CD14-positive monocyte (primary cell): ENCODE measurements at regions not wholly inside any gene's neighbourhood (a gene's known extent, or its start where the extent isn't known, plus 50 kb on each side); places are given as distances from the start of the nearest gene placed in this dataset.

Experiments
- DNase-seq, 3 donors: peaks; one replicate each; pipeline ENCODE4 v3.0.0-alpha.2; 2011 to 2022
- H2AFZ ChIP-seq: 2 replicates; pipeline ENCODE4 v1.6.0; 2012; ENCODE audit warnings: mild to moderate bottlenecking, low read depth, low read length, inconsistent platforms; ENCODE audit not compliant: insufficient read depth, poor library complexity, severe bottlenecking
- H3K27ac ChIP-seq, 2 donors: 1 replicate in 1 of 2; 2 replicates in 1 of 2; pipeline ENCODE4 v1.5.1; 2012 to 2013; ENCODE audit warnings: low read length in 2 of 2, control low read depth in 1 of 2, inconsistent platforms in 1 of 2, low read depth in 1 of 2, mild to moderate bottlenecking in 1 of 2
- H3K27me3 ChIP-seq, 2 donors: one replicate each; pipeline versions ENCODE4 v1.6.0 to v1.6.1; 2011 to 2013; ENCODE audit warnings: low read length in 2 of 2; ENCODE audit not compliant: control insufficient read depth in 2 of 2, insufficient read depth in 2 of 2
- H3K36me3 ChIP-seq, 2 donors: replicated peaks in 1 of 2; 1 replicate in 1 of 2; 2 replicates in 1 of 2; pipeline versions ENCODE4 v1.5.1 to v1.6.1; 2012 to 2013; ENCODE audit warnings: low read length in 2 of 2, control low read depth in 1 of 2, inconsistent platforms in 1 of 2, mild to moderate bottlenecking in 1 of 2; ENCODE audit not compliant: insufficient read depth in 2 of 2, control insufficient read depth in 1 of 2
- H3K4me1 ChIP-seq, 2 donors: 1 replicate in 1 of 2; 2 replicates in 1 of 2; pipeline versions ENCODE4 v1.5.1 to v1.6.1; 2012 to 2013; ENCODE audit warnings: low read length in 2 of 2, control low read depth in 1 of 2, inconsistent platforms in 1 of 2, mild to moderate bottlenecking in 1 of 2, moderate library complexity in 1 of 2; ENCODE audit not compliant: insufficient read depth in 2 of 2, control insufficient read depth in 1 of 2
- H3K4me2 ChIP-seq: replicated peaks from 2 replicates; pipeline ENCODE3; 2012; ENCODE audit warnings: low read length, moderate library complexity, mild to moderate bottlenecking; ENCODE audit not compliant: poor library complexity, severe bottlenecking; ENCODE audit errors: extremely low read depth
- H3K4me3 ChIP-seq, 3 experiments: fragments of 200-600 bp in 1 of 3; sonication (generic) in 1 of 3; replicated peaks in 1 of 3; 1 replicate in 2 of 3; 2 replicates in 1 of 3; pipeline ENCODE4 v1.5.1; 2011 to 2013; ENCODE audit warnings: low read length in 3 of 3, mild to moderate bottlenecking in 3 of 3, control low read depth in 2 of 3, low read depth in 2 of 3, inconsistent platforms in 1 of 3, moderate library complexity in 1 of 3
- H3K79me2 ChIP-seq: 2 replicates; pipeline ENCODE4 v1.6.0; 2012; ENCODE audit warnings: mild to moderate bottlenecking, control low read depth, inconsistent platforms, low read length, moderate library complexity; ENCODE audit not compliant: insufficient read depth
- H3K9ac ChIP-seq: 2 replicates; pipeline ENCODE4 v1.6.0; 2017; ENCODE audit warnings: low read length, mild to moderate bottlenecking; ENCODE audit not compliant: insufficient read depth, poor library complexity, severe bottlenecking
- H3K9me3 ChIP-seq, 2 donors: replicated peaks in 1 of 2; 1 replicate in 1 of 2; 2 replicates in 1 of 2; pipeline versions ENCODE4 v1.5.1 to v1.6.1; 2012 to 2013; ENCODE audit warnings: low read length in 2 of 2, control low read depth in 1 of 2; ENCODE audit not compliant: control insufficient read depth in 1 of 2, insufficient read depth in 1 of 2
- H4K20me1 ChIP-seq: 2 replicates; pipeline ENCODE4 v1.6.0; 2012; ENCODE audit warnings: mild to moderate bottlenecking, low read length, control low read depth, moderate library complexity; ENCODE audit not compliant: insufficient read depth
- H3K27ac Mint-ChIP-seq, 7 donors: one replicate each; pipeline ENCODE4 v1.8.0; 2020; ENCODE audit warnings: mild to moderate bottlenecking in 7 of 7, mixed read lengths in 7 of 7, moderate library complexity in 6 of 7, inconsistent platforms in 2 of 7
- H3K27me3 Mint-ChIP-seq, 3 donors: one replicate each; pipeline ENCODE4 v1.8.0; 2021 to 2022; ENCODE audit warnings: low read depth in 3 of 3, mild to moderate bottlenecking in 3 of 3, mixed read lengths in 3 of 3, moderate library complexity in 3 of 3, inconsistent platforms in 1 of 3
- H3K36me3 Mint-ChIP-seq, 2 donors: one replicate each; pipeline ENCODE4 v1.8.0; 2020; ENCODE audit warnings: mixed read lengths in 2 of 2, inconsistent platforms in 1 of 2, mild to moderate bottlenecking in 1 of 2
- H3K4me1 Mint-ChIP-seq: one replicate; pipeline ENCODE4 v1.8.0; 2020; ENCODE audit warnings: mild to moderate bottlenecking, mixed read lengths
- H3K4me3 Mint-ChIP-seq, 2 donors: one replicate each; pipeline ENCODE4 v1.8.0; 2020; ENCODE audit warnings: mild to moderate bottlenecking in 2 of 2, mixed read lengths in 2 of 2, moderate library complexity in 1 of 2
- H3K9me3 Mint-ChIP-seq, 7 donors: one replicate each; pipeline ENCODE4 v1.8.0; 2020 to 2022; ENCODE audit warnings: mixed read lengths in 7 of 7, mild to moderate bottlenecking in 6 of 7, moderate library complexity in 6 of 7, inconsistent platforms in 2 of 7
- CTCF ChIP-seq: fragments of 200-600 bp; IDR thresholded peaks from one replicate; pipeline ENCODE4 v1.8.0; 2022; ENCODE audit warnings: antibody characterized with exemption, mild to moderate bottlenecking
- WGBS: methylation state at CpG from one replicate; pipeline ENCODE4 v1.1.5; 2013; ENCODE audit warnings: missing lambda C conversion rate; ENCODE audit not compliant: insufficient coverage; 5-methylcytosine and 5-hydroxymethylcytosine counted together
- intact Hi-C, 2 donors: fragments of 100-400 bp; cut with micrococcal nuclease; formaldehyde crosslinking; loops; one replicate each; pipeline versions ENCODE4 v1.15.0 to v1.15.1; 2023

DNA sequence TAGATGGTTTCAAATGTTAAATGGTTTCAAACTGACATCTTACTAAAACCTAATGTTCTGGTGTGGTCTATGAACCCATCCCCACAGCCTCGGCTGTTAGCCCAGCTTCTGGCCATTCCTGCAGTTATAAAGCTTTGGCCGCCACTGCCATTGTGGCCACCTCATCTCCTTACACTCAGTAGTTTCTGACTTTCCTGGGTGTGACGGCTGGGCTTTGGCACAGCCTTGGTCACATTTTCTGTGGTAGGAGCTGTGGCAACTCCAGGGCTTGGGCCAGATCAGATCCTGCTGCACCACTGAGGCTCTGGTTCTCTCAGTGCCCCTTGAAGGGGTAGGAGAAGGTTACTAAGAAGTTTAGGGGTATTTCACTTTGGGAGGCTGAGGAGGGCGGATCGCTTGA lies 84.2 kb upstream of the STXBP6 start:
- Mint-ChIP-seq H3K36me3 (no peaks in the 10 kb centered on the region), H3K9me3 (peaks cover 0 to 6% (median 0%) of the 10 kb centered on the region in 7 donors), H3K27ac (no peak overlapping the region), H3K4me1 (peaks cover 7% of the 10 kb centered on the region), H3K4me3 (peak overlapping the region in 1 of 2 donors; percentile 28), H3K27me3 (peaks cover 32 to 39% (median 37%) of the 10 kb centered on the region in 3 donors)
- Histone ChIP-seq H3K9me3 (no peaks in the 10 kb centered on the region), H3K9ac (no peak overlapping the region), H4K20me1 (no peaks in the 10 kb centered on the region), H2AFZ (no peak overlapping the region), H3K36me3 (no peaks in the 10 kb centered on the region), H3K4me2 (no peak overlapping the region), H3K79me2 (no peaks in the 10 kb centered on the region), H3K27ac (no peak overlapping the region), H3K4me1 (peaks cover 5 to 6% of the 10 kb centered on the region in 2 donors), H3K4me3 (no peak overlapping the region), H3K27me3 (peaks cover 18 to 26% of the 10 kb centered on the region in 2 donors)
- intact Hi-C loops: no loop called here
- DNase-seq: no peak
- no peak for TF ChIP-seq CTCF
- 85% methylated on average over 2 of the region's 5 CpGs for WGBS

GRCh38 chr14:25132732-25133422 lies 82.9 kb upstream of the STXBP6 start:
- no peaks in the 10 kb centered on the region for H3K79me2 ChIP-seq
- no peak overlapping the region for H3K9ac ChIP-seq
- Mint-ChIP-seq H3K4me3 (peak overlapping the region in 1 of 2 donors; percentile 82), H3K36me3 (no peaks in the 10 kb centered on the region), H3K27ac (no peak overlapping the region), H3K9me3 (peaks cover 0 to 4% (median 0%) of the 10 kb centered on the region in 7 donors), H3K4me1 (peaks cover 7% of the 10 kb centered on the region), H3K27me3 (peaks cover 34 to 39% (median 37%) of the 10 kb centered on the region in 3 donors)
- intact Hi-C loops: no loop called here
- H3K4me1 ChIP-seq: peaks cover 5 to 6% of the 10 kb centered on the region in 2 donors
- H3K27ac ChIP-seq: no peak overlapping the region
- peak overlapping the region in 1 of 3 experiments; percentile 4 for H3K4me3 ChIP-seq
- H2AFZ ChIP-seq: peak overlapping the region; percentile 62
- TF ChIP-seq CTCF: peak; percentile 77
- H3K9me3 ChIP-seq: no peaks in the 10 kb centered on the region
- H3K27me3 ChIP-seq: peaks cover 18 to 26% of the 10 kb centered on the region in 2 donors
- H3K4me2 ChIP-seq: peak overlapping the region; percentile 41
- H4K20me1 ChIP-seq: no peaks in the 10 kb centered on the region
- 4% methylated on average over 14 of the region's 20 CpGs for WGBS
- H3K36me3 ChIP-seq: no peaks in the 10 kb centered on the region
- peak; percentile 37 to 52 (median 48) for DNase-seq
